H1 (cell line): ENCODE measurements at regions not wholly inside any gene's neighbourhood (a gene's known extent, or its start where the extent isn't known, plus 50 kb on each side); places are given as distances from the start of the nearest gene placed in this dataset.

Experiments used
- CTCF ChIA-PET: fragments of 300-600 bp; sonication (Branson Sonifier 250); formaldehyde crosslinking; loops from one replicate; lab custom pipeline; 2021; ENCODE audit not compliant: partially characterized antibody; lab: Charles Lee
- POLR2A ChIA-PET: fragments of 300-600 bp; sonication (Branson Sonifier 250); formaldehyde crosslinking; loops from one replicate; lab custom pipeline; 2021; ENCODE audit warnings: inconsistent platforms; ENCODE audit not compliant: partially characterized antibody; lab: Charles Lee
- DNase-seq, 2 experiments: peaks; one replicate each; pipeline versions ENCODE4 v3.0.0 to v3.0.0-alpha.2; 2010 to 2022; ENCODE audit warnings: low spot score in 2 of 2, low read depth in 1 of 2, mixed read lengths in 1 of 2
- FAIRE-seq: peaks from 2 replicates; lab custom pipeline; 2011; peaks lifted over from hg19 to GRCh38; lab: Jason Lieb, UNC
- H2AFZ ChIP-seq: 2 replicates; pipeline ENCODE4 v1.8.1; 2012; ENCODE audit warnings: low read length, inconsistent platforms
- H2AK5ac ChIP-seq: 2 replicates; pipeline ENCODE4 v1.6.1; 2013; ENCODE audit warnings: low read depth, low read length
- H2BK120ac ChIP-seq: replicated peaks from 2 replicates; pipeline ENCODE3; 2013; ENCODE audit warnings: low read depth, low read length, inconsistent platforms
- H2BK12ac ChIP-seq: 2 replicates; pipeline ENCODE4 v1.6.1; 2013; ENCODE audit warnings: low read depth, low read length
- H2BK15ac ChIP-seq: 2 replicates; pipeline ENCODE4 v1.6.1; 2013; ENCODE audit warnings: low read length
- H2BK20ac ChIP-seq: 2 replicates; pipeline ENCODE4 v1.6.1; 2013; ENCODE audit warnings: low read length
- H2BK5ac ChIP-seq: 2 replicates; pipeline ENCODE4 v1.6.1; 2013; ENCODE audit warnings: low read depth, low read length
- H3K14ac ChIP-seq: 2 replicates; pipeline ENCODE4 v1.6.1; 2013; ENCODE audit warnings: inconsistent platforms; ENCODE audit not compliant: insufficient read length
- H3K18ac ChIP-seq: 2 replicates; pipeline ENCODE4 v1.6.1; 2013; ENCODE audit warnings: low read length; ENCODE audit errors: extremely low read depth
- H3K23ac ChIP-seq: 2 replicates; pipeline ENCODE4 v1.6.1; 2013; ENCODE audit warnings: inconsistent platforms; ENCODE audit not compliant: insufficient read length
- H3K23me2 ChIP-seq: 2 replicates; pipeline ENCODE4 v1.6.1; 2013; ENCODE audit warnings: low read depth, low read length
- H3K27ac ChIP-seq: 2 replicates; pipeline ENCODE4 v1.6.1; 2011; ENCODE audit warnings: low read depth, low read length, inconsistent platforms
- H3K27me3 ChIP-seq, 4 experiments: replicated peaks in 1 of 4; 1 replicate in 1 of 4; 2 replicates in 3 of 4; pipeline versions ENCODE4 v1.6.1 to v1.8.1; 2011 to 2013; ENCODE audit warnings: low read length in 3 of 4, mild to moderate bottlenecking in 3 of 4, inconsistent platforms in 2 of 4, mixed read lengths in 2 of 4, moderate library complexity in 1 of 4; ENCODE audit not compliant: control insufficient read depth in 3 of 4, insufficient read depth in 3 of 4; ENCODE audit errors: extremely low read depth in 1 of 4
- H3K36me3 ChIP-seq, 4 experiments: 2 replicates each; pipeline versions ENCODE4 v1.6.1 to v1.8.1; 2011 to 2013; ENCODE audit warnings: mild to moderate bottlenecking in 4 of 4, low read length in 3 of 4, moderate library complexity in 2 of 4, control low read depth in 1 of 4, inconsistent platforms in 1 of 4; ENCODE audit not compliant: insufficient read depth in 4 of 4, control insufficient read depth in 2 of 4
- H3K4ac ChIP-seq: replicated peaks from 2 replicates; pipeline ENCODE3; 2013; ENCODE audit warnings: low read length, low read depth, mixed read lengths, inconsistent platforms; ENCODE audit not compliant: insufficient read length
- H3K4me1 ChIP-seq, 4 experiments: replicated peaks in 1 of 4; 1 replicate in 1 of 4; 2 replicates in 3 of 4; pipeline versions ENCODE4 v1.6.1 to v1.8.1; 2011 to 2013; ENCODE audit warnings: low read length in 3 of 4, inconsistent platforms in 2 of 4, mixed read lengths in 1 of 4; ENCODE audit not compliant: insufficient read depth in 4 of 4, control insufficient read depth in 3 of 4
- H3K4me2 ChIP-seq, 2 experiments: 2 replicates each; pipeline versions ENCODE4 v1.6.1 to v1.8.1; 2011 to 2013; ENCODE audit warnings: low read depth in 2 of 2, low read length in 2 of 2, control low read depth in 1 of 2, inconsistent platforms in 1 of 2, mild to moderate bottlenecking in 1 of 2; ENCODE audit not compliant: insufficient read depth in 1 of 2
- H3K4me3 ChIP-seq, 4 experiments: fragments of 200-600, 300-600 bp in 1 of 4; sonication (generic), shearing (Covaris generic), sonication (Bioruptor Twin) in 1 of 4; 2 replicates each; pipeline versions ENCODE4 v1.5.1 to v1.8.1; 2011 to 2016; ENCODE audit warnings: low read length in 4 of 4, low read depth in 3 of 4, control low read depth in 2 of 4, inconsistent platforms in 2 of 4, mild to moderate bottlenecking in 2 of 4, mixed read lengths in 1 of 4, moderate library complexity in 1 of 4; ENCODE audit not compliant: insufficient read depth in 2 of 4; ENCODE audit errors: extremely low read depth in 1 of 4
- H3K56ac ChIP-seq: replicated peaks from 2 replicates; pipeline ENCODE3; 2013; ENCODE audit warnings: low read depth, mild to moderate bottlenecking, mixed read lengths, low read length, inconsistent platforms; ENCODE audit not compliant: insufficient read length
- H3K79me1 ChIP-seq: 2 replicates; pipeline ENCODE4 v1.6.1; 2013; ENCODE audit warnings: low read depth, low read length, control low read depth
- H3K79me2 ChIP-seq, 2 experiments: 2 replicates each; pipeline versions ENCODE4 v1.6.1 to v1.8.1; 2012 to 2013; ENCODE audit warnings: low read length in 2 of 2, mild to moderate bottlenecking in 2 of 2, inconsistent platforms in 1 of 2; ENCODE audit not compliant: insufficient read depth in 2 of 2, control insufficient read depth in 1 of 2
- H3K9ac ChIP-seq, 4 experiments: replicated peaks in 1 of 4; 1 replicate in 1 of 4; 2 replicates in 3 of 4; pipeline versions ENCODE4 v1.6.1 to v1.8.1; 2011 to 2013; ENCODE audit warnings: low read depth in 3 of 4, low read length in 3 of 4, control low read depth in 2 of 4, mild to moderate bottlenecking in 2 of 4, moderate library complexity in 2 of 4, inconsistent platforms in 1 of 4; ENCODE audit errors: extremely low read depth in 1 of 4
- H3K9me3 ChIP-seq, 2 experiments: 2 replicates each; pipeline versions ENCODE4 v1.6.1 to v1.8.1; 2012 to 2013; ENCODE audit warnings: mild to moderate bottlenecking in 2 of 2, moderate library complexity in 2 of 2, control low read depth in 1 of 2, inconsistent platforms in 1 of 2, low read depth in 1 of 2, low read length in 1 of 2, mixed read lengths in 1 of 2; ENCODE audit not compliant: insufficient read depth in 2 of 2
- H4K20me1 ChIP-seq, 2 experiments: replicated peaks in 1 of 2; 2 replicates each; pipeline versions ENCODE3 to v1.8.1; 2011 to 2013; ENCODE audit warnings: inconsistent platforms in 2 of 2, low read length in 2 of 2, mild to moderate bottlenecking in 1 of 2; ENCODE audit not compliant: insufficient read depth in 2 of 2, control insufficient read depth in 1 of 2
- H4K5ac ChIP-seq: 2 replicates; pipeline ENCODE4 v1.6.1; 2013; ENCODE audit warnings: low read length, low read depth, mixed read lengths, inconsistent platforms; ENCODE audit not compliant: insufficient read length
- H4K8ac ChIP-seq: 2 replicates; pipeline ENCODE4 v1.8.0; 2013; ENCODE audit warnings: mild to moderate bottlenecking, moderate library complexity, low read length, inconsistent platforms; ENCODE audit not compliant: insufficient read depth; ENCODE audit errors: extremely low read depth
- H4K91ac ChIP-seq: replicated peaks from 2 replicates; pipeline ENCODE3; 2013; ENCODE audit warnings: low read length, mixed read lengths, inconsistent platforms; ENCODE audit not compliant: insufficient read length
- EZH2 ChIP-seq: fragments of 200-600 bp; sonication (generic); IDR thresholded peaks from 2 replicates; pipeline ENCODE4 v1.7.1; 2012; ENCODE audit warnings: low read depth, mild to moderate bottlenecking, moderate library complexity, low read length, inconsistent platforms; ENCODE audit not compliant: severe bottlenecking
- HDAC6 ChIP-seq: IDR thresholded peaks from one replicate; pipeline ENCODE4 v1.7.1; 2012; ENCODE audit warnings: low read depth, mild to moderate bottlenecking, inconsistent platforms, low read length, moderate library complexity
- KDM4A ChIP-seq: IDR thresholded peaks from one replicate; pipeline ENCODE4 v1.7.1; 2012; ENCODE audit warnings: low read depth, mild to moderate bottlenecking, moderate library complexity, low read length, inconsistent platforms; ENCODE audit not compliant: severe bottlenecking
- KDM5A ChIP-seq: fragments of 200-600 bp; IDR thresholded peaks from 2 replicates; pipeline ENCODE4 v1.7.1; 2012; ENCODE audit warnings: mild to moderate bottlenecking, low read length, inconsistent platforms, mixed read lengths
- MAFK ChIP-seq: IDR thresholded peaks from 2 replicates; pipeline ENCODE4 v1.6.1; 2012; ENCODE audit warnings: low read depth, mild to moderate bottlenecking, improper control_type of control experiment, low read length
- WGBS, 2 experiments: shearing (Covaris generic) in 1 of 2; methylation state at CpG; one replicate each; pipeline versions ENCODE4 v1.1.6 to v1.1.7; 2013 to 2015; ENCODE audit warnings: low lambda C conversion rate in 2 of 2, mixed read lengths in 2 of 2, inconsistent platforms in 1 of 2, low coverage in 1 of 2, missing lambda C conversion rate in 1 of 2; ENCODE audit not compliant: insufficient replicate concordance in 2 of 2, insufficient coverage in 1 of 2, insufficient read length in 1 of 2; ENCODE audit errors: extremely low coverage in 1 of 2, missing lambda C conversion rate in 1 of 2; 5-methylcytosine and 5-hydroxymethylcytosine counted together

DNA sequence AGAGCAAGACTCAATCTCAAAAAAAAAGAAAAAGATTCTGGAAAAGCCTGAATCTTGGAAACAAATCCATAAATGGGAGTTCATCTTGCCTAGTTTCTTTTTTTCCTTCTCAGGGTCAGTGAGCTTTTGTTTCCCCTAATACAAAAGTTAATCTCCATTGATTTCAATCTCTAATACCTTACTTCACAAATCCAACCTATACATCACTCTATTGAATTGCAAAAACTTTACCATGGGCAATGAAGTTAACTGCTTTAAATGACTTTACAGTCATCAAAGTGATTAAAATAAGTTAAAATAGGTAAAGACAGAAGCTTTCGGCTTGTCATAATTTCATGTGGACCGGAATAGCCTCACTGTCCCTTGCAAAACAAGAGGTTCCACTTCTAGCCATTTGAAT is 1012.7 kb upstream of the SEL1L start:
- Histone ChIP-seq H3K27ac (no peak overlapping the region), H3K4me1 (no peaks in the 10 kb centered on the region), H3K27me3 (no peaks in the 10 kb centered on the region), H3K14ac (no peak overlapping the region), H4K91ac (no peak overlapping the region), H4K5ac (no peak overlapping the region), H3K4ac (no peak overlapping the region), H3K79me2 (no peaks in the 10 kb centered on the region), H3K36me3 (no peaks in the 10 kb centered on the region), H2BK5ac (no peak overlapping the region), H2BK15ac (no peak overlapping the region), H3K9me3 (no peaks in the 10 kb centered on the region), H2BK120ac (no peak overlapping the region), H3K18ac (no peak overlapping the region), H3K4me3 (no peak overlapping the region), H4K8ac (no peak overlapping the region), H3K23ac (no peak overlapping the region), H4K20me1 (no peaks in the 10 kb centered on the region), H3K4me2 (no peak overlapping the region), H2BK12ac (no peak overlapping the region), H3K79me1 (no peaks in the 10 kb centered on the region), H2AFZ (no peak overlapping the region), H3K56ac (no peak overlapping the region), H3K23me2 (no peaks in the 10 kb centered on the region), H2AK5ac (no peak overlapping the region), H3K9ac (no peak overlapping the region), H2BK20ac (no peak overlapping the region)
- FAIRE-seq = no peak
- no peak for DNase-seq
- CTCF ChIA-PET = no interaction called here
- POLR2A ChIA-PET = no interaction called here
- WGBS, 2 experiments = 71% methylated on average over 2 of the region's 2 CpGs; no CpG with 5 or more reads in 1 of the 2 experiments
- TF ChIP-seq EZH2 (no peak), HDAC6 (no peak), KDM5A (no peak), MAFK (no peak), KDM4A (no peak)
